ENCODE measurements at regions not wholly inside any gene's neighbourhood (a gene's known extent, or its start where the extent isn't known, plus 50 kb on each side); places are given as distances from the start of the nearest gene placed in this dataset.

DNA sequence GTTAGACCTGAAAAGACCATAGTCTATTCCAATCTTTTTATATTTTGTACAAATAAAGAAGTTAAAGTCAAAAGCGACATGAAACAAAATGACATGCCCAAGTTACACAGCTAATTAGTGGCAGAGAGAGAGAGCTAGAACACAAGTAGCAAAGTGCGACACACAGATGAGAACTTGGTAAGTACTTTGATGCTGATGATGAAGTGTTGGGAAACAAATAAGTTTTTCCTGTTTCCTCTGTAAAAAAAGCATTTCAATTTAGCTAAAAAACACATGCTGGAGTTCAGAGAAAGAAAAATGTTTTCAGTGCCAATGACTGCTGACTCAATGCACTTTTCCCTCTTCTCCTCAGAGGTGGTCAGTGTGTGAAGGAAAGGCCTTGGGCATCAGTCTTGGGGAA is 226.9 kb downstream of the PAX3 start:
- H3K4me3 ChIP-seq (IDR thresholded peaks at IDR 0.05; ENCODE audit: insufficient read depth, low read depth, low read length) = no peak overlapping the region
- H4K20me1 ChIP-seq (ENCODE audit: insufficient read depth) = no peaks in the 10 kb centered on the region
- H3K36me3 ChIP-seq (ENCODE audit: insufficient read depth) = no peaks in the 10 kb centered on the region
- no peak overlapping the region for H3K9ac ChIP-seq
- H3K27ac ChIP-seq = no peak overlapping the region
- no peak overlapping the region for H2AFZ ChIP-seq (ENCODE audit: low read depth)
- no peaks in the 10 kb centered on the region for H3K79me2 ChIP-seq (ENCODE audit: insufficient read depth, low read depth)
- H3K4me2 ChIP-seq = no peak overlapping the region
- H3K27me3 ChIP-seq (ENCODE audit: insufficient read depth, low read depth) = no peaks in the 10 kb centered on the region
- H3K4me1 ChIP-seq (ENCODE audit: low read depth, poor library complexity, severe bottlenecking) = no peaks in the 10 kb centered on the region
- TF ChIP-seq, protein P1, sequence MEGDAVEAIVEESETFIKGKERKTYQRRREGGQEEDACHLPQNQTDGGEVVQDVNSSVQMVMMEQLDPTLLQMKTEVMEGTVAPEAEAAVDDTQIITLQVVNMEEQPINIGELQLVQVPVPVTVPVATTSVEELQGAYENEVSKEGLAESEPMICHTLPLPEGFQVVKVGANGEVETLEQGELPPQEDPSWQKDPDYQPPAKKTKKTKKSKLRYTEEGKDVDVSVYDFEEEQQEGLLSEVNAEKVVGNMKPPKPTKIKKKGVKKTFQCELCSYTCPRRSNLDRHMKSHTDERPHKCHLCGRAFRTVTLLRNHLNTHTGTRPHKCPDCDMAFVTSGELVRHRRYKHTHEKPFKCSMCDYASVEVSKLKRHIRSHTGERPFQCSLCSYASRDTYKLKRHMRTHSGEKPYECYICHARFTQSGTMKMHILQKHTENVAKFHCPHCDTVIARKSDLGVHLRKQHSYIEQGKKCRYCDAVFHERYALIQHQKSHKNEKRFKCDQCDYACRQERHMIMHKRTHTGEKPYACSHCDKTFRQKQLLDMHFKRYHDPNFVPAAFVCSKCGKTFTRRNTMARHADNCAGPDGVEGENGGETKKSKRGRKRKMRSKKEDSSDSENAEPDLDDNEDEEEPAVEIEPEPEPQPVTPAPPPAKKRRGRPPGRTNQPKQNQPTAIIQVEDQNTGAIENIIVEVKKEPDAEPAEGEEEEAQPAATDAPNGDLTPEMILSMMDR (conservative IDR thresholded peaks at IDR 0.05; ENCODE audit: low read depth, low read length) = no peak

- Histone ChIP-seq H3K4me2 (no peak overlapping the region), H3K4me3 (IDR thresholded peaks at IDR 0.05; ENCODE audit: insufficient read depth, low read depth, low read length) (no peak overlapping the region), H4K20me1 (ENCODE audit: insufficient read depth) (no peaks in the 10 kb centered on the region), H3K36me3 (ENCODE audit: insufficient read depth) (no peaks in the 10 kb centered on the region), H3K27me3 (ENCODE audit: insufficient read depth, low read depth) (no peaks in the 10 kb centered on the region), H3K79me2 (ENCODE audit: insufficient read depth, low read depth) (no peaks in the 10 kb centered on the region), H3K9ac (no peak overlapping the region), H2AFZ (ENCODE audit: low read depth) (no peak overlapping the region), H3K27ac (no peak overlapping the region), H3K4me1 (ENCODE audit: low read depth, poor library complexity, severe bottlenecking) (no peaks in the 10 kb centered on the region)
- TF ChIP-seq, protein P1 (conservative IDR thresholded peaks at IDR 0.05; ENCODE audit: low read depth, low read length) = no peak
Measured at GRCh38 chr2:222064286-222064685, 234.5 kb downstream of the PAX3 start.

DNA sequence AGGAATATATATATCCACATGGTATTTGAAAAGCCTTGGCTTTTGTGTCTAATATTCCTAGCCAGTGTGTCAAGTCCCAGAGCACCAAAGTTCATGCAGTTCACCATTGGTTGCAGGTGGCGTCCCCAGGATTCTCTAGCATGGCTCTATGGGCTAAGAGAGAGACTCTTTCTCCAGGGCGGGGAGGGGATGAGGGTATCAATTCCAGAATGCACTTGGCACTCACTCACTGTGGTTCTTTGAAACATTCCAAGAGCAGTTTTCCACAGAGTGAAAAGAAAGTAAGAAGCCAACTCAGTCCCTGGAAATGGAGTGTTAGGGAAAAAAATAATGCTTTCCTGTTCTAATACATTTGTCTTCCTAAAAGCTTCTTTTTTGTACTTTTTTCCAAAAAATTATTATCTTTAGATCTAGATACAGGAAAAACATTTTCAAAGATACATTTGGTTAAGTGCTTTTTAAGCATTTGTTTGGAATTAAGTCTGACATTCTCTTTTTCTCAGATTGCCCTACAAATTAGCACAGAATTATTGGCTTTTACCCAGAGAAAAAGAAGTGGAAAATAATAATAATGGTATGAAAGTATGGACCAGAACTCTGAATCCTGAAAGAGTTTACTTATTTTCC is 239.9 kb downstream of the PAX3 start:
- H3K4me1 ChIP-seq (ENCODE audit: low read depth, poor library complexity, severe bottlenecking) = no peaks in the 10 kb centered on the region
- TF ChIP-seq, protein P1 (conservative IDR thresholded peaks at IDR 0.05; ENCODE audit: low read depth, low read length) = no peak
- H2AFZ ChIP-seq (ENCODE audit: low read depth) = no peak overlapping the region
- H3K27me3 ChIP-seq (ENCODE audit: insufficient read depth, low read depth) = no peaks in the 10 kb centered on the region
- H3K36me3 ChIP-seq (ENCODE audit: insufficient read depth) = no peaks in the 10 kb centered on the region
- H3K79me2 ChIP-seq (ENCODE audit: insufficient read depth, low read depth) = no peaks in the 10 kb centered on the region
- H3K9ac ChIP-seq = no peak overlapping the region
- H3K4me3 ChIP-seq (IDR thresholded peaks at IDR 0.05; ENCODE audit: insufficient read depth, low read depth, low read length) = no peak overlapping the region
- no peak overlapping the region for H3K4me2 ChIP-seq
- H3K27ac ChIP-seq = no peak overlapping the region
- H4K20me1 ChIP-seq (ENCODE audit: insufficient read depth) = no peaks in the 10 kb centered on the region

GRCh38 chr2:222057347-222058073 is 241.3 kb downstream of the PAX3 start:
- Histone ChIP-seq H3K4me2 (no peak overlapping the region), H2AFZ (ENCODE audit: low read depth) (no peak overlapping the region), H3K4me3 (IDR thresholded peaks at IDR 0.05; ENCODE audit: insufficient read depth, low read depth, low read length) (no peak overlapping the region), H3K27ac (no peak overlapping the region), H3K36me3 (ENCODE audit: insufficient read depth) (no peaks in the 10 kb centered on the region), H4K20me1 (ENCODE audit: insufficient read depth) (no peaks in the 10 kb centered on the region), H3K4me1 (ENCODE audit: low read depth, poor library complexity, severe bottlenecking) (no peaks in the 10 kb centered on the region), H3K27me3 (ENCODE audit: insufficient read depth, low read depth) (no peaks in the 10 kb centered on the region), H3K79me2 (ENCODE audit: insufficient read depth, low read depth) (no peaks in the 10 kb centered on the region), H3K9ac (no peak overlapping the region)
- TF ChIP-seq, protein P1 (conservative IDR thresholded peaks at IDR 0.05; ENCODE audit: low read depth, low read length) = peak; percentile 76

Measured in KMS-11 (cell line).